ENCODE measurements at regions not wholly inside any gene's neighbourhood (a gene's known extent, or its start where the extent isn't known, plus 50 kb on each side); places are given as distances from the start of the nearest gene placed in this dataset.

GRCh38 chr10:7479861-7480598, 69.2 kb upstream of the SFMBT2 start:
- no peak for DNase-seq (ENCODE audit: extremely low read depth in 1 of 11, low read depth in 9 of 11, low spot score in 4 of 11)

- DNase-seq (ENCODE audit: extremely low read depth in 1 of 11, low read depth in 9 of 11, low spot score in 4 of 11) = no peak
Measured at GRCh38 chr10:7478727-7479457, 68.1 kb upstream of the SFMBT2 start.

- DNase-seq (ENCODE audit: extremely low read depth in 1 of 11, low read depth in 9 of 11, low spot score in 4 of 11) = no peak
Measured at GRCh38 chr10:7477538-7478334, 66.9 kb upstream of the SFMBT2 start.

GRCh38 chr10:7475939-7476338, 65.1 kb upstream of the SFMBT2 start:
- no peak for DNase-seq (ENCODE audit: extremely low read depth in 1 of 11, low read depth in 9 of 11, low spot score in 4 of 11)

- peak in 1 of 11 donors; percentile 30 for DNase-seq (ENCODE audit: extremely low read depth in 1 of 11, low read depth in 9 of 11, low spot score in 4 of 11)
Measured at GRCh38 chr10:7475046-7475911, 64.4 kb upstream of the SFMBT2 start.

- no peak for DNase-seq (ENCODE audit: extremely low read depth in 1 of 11, low read depth in 9 of 11, low spot score in 4 of 11)
Measured at GRCh38 chr10:7474388-7474787, 63.6 kb upstream of the SFMBT2 start.

GRCh38 chr10:7473474-7473873, 62.6 kb upstream of the SFMBT2 start:
- DNase-seq (ENCODE audit: extremely low read depth in 1 of 11, low read depth in 9 of 11, low spot score in 4 of 11) = no peak

- no peak for DNase-seq (ENCODE audit: extremely low read depth in 1 of 11, low read depth in 9 of 11, low spot score in 4 of 11)
Measured at GRCh38 chr10:7471720-7472367, 61.0 kb upstream of the SFMBT2 start.

- DNase-seq (ENCODE audit: extremely low read depth in 1 of 11, low read depth in 9 of 11, low spot score in 4 of 11) = no peak
Measured at GRCh38 chr10:7470371-7470770, 59.5 kb upstream of the SFMBT2 start.

GRCh38 chr10:7467031-7467667, 56.3 kb upstream of the SFMBT2 start:
- no peak for DNase-seq (ENCODE audit: extremely low read depth in 1 of 11, low read depth in 9 of 11, low spot score in 4 of 11)

- no peak for DNase-seq (ENCODE audit: extremely low read depth in 1 of 11, low read depth in 9 of 11, low spot score in 4 of 11)
Measured at GRCh38 chr10:7464691-7465090, 53.9 kb upstream of the SFMBT2 start.

Measured in renal cortex interstitium (tissue), 11 donors.